IPS-NIHi7 (cell line): ENCODE measurements at regions not wholly inside any gene's neighbourhood (a gene's known extent, or its start where the extent isn't known, plus 50 kb on each side); places are given as distances from the start of the nearest gene placed in this dataset.

ENCODE experiments used
- DNase-seq: peaks from one replicate; pipeline ENCODE4 v3.0.0; 2012; ENCODE audit warnings: mixed read lengths; ENCODE audit errors: extremely low spot score

DNA sequence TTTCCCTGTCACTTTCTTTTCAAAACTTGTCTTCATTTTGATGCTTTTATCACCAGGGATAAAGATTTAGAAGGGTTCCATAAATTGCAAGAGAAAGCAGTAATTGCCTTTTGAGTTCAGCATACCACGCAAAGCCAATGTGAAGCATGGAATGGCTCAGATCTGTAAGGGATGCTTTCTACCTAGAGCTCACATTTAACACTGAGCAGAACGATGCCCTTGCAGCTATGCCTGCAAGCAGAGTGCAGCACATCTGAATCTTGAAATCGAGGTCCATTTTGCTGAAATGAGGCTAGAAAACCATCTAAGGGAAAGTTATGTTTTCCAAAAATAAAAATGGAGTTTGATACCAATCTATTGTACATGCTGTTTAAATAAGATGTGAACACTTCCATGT, 171.2 kb upstream of the CELF2 start:
- no peak for DNase-seq

DNA sequence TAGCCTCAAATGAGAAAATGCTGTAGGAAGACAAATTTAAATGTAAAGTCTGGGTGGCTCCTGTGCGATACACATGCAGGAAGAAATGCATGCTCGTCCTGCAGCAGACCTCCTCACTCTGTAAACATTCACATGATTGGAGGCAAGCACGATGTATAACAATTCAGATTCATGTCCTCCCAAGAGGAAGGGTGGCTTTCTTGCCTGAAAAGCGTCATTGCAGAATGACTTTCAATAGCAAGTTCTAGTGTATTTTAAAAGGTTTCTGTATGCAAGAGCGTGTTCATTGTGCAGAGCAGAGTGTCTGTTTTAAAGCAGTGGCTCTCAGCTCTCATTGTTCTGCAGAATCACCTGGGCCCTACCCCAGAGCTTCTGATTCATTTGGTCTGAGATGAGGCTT, 170.3 kb upstream of the CELF2 start:
- no peak for DNase-seq

DNA sequence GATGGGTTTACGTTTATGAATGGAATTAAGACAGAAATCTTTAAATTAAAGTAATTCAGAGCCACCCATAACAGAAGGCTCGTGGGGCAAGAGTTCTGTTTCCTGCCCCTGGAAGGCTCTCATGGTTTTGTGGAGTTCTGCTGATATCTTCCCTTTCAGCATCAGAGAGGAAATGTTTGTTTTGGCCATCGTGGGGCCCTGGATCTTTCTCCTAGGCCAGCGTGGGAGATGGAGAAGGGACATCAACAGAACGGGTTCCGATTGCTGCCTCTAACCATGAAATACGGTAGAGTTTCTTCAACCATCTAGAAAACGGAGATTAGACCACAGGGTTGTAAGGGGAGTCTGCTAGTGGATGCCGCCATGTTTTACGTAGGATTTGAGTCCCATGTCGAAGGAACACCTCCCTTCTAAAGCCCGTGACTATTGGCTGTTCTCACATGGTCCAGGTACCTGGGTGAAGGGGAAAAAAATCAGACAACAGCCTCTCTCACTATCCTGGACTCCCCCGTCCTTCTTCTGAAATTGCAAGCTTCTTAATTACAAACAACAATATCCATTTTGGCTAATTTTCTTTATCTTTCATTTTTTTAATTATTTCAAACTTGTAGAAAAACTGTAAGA, 169.1 kb upstream of the CELF2 start:
- no peak for DNase-seq

DNA sequence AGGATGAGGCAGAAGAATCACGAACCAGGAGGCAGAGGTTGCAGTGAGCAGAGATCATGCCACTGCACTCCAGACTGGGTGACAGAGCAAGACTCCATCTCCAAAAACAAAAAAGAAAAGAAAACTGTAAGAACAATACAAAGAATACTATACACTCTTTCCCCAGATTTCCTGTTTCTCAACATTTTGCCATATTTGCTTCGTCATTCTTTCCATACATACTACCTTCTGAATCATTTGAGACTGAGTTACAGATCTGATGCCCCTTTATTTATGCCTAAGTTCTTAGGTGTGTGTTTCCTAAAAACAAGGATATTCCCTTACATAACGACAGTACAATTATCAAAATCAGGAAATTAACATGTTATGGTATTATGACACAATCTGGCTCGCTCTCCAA, 168.4 kb upstream of the CELF2 start:
- no peak for DNase-seq

DNA sequence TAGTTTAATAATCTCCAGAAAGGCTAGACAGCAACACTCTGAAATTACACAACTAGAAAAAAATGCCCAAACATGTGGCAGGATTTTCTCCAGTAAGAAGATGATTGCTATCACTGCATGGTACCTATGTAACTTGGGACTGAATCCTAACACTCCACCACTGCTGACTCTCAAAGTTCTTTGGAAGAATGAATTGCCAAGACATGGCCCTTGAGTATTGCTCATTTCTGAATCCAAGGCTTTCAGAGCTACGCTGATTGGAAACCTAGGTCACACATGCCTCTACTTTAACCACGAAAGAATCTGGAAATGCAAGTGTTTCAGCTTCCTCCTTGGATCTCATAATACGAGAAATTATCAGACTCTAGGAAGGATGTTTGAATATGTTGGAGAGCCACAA, 167.5 kb upstream of the CELF2 start:
- DNase-seq = no peak

DNA sequence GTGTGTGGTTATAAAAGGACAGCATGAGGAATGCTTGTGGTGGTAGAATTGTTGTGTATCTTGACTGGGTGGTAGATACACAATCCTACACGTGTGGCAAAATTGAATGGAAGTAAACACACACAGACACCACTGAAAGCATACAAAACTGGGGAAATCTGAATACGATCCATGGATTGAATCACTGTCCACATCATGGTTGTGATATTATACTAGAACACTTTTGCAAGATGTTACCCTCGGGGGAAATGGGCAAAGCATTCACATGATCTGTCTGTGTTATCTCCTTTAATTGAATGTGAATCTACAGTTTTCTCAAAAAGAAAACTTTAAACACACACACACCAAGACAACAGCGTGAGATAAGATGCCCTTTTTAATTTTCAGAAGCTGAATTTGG, 165.2 kb upstream of the CELF2 start:
- DNase-seq = no peak

DNA sequence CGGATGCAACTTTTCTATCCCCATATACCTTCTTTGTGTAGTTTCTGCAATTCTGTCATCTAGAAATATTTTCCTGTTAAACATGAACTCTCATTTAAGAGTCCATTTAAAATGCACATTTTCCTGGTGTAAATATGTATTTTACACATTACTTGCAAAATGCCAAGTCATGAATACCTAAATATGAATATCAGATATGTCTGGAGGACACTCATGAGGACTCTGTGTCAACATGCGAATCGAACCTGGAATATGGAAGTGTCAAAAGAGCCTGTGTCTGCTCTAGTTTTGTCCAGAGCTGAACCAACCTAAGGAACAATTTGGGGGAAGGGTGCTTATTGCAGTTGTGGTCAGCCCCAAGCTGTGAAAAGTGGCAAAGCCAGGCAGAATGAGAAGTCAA, 163.7 kb upstream of the CELF2 start:
- DNase-seq = no peak

DNA sequence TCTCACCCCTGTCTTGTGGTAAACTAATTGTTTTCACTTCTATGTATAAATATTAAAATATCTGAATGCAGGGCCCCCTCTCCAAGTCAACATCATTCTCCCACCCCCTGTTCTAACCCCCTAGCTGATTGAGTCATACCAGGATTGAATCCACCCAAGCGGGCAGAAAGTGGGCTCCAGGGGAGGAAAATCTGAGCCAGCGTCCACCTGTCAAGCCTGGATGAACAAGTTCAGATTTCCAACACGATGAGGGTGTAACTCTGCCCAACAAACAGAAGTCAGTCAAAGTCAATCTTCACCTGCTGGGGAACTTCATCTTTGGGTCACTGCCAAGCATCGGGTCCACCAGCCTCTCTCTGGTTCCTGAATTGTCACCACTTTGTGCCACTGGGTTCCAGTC, 162.9 kb upstream of the CELF2 start:
- DNase-seq = no peak

DNA sequence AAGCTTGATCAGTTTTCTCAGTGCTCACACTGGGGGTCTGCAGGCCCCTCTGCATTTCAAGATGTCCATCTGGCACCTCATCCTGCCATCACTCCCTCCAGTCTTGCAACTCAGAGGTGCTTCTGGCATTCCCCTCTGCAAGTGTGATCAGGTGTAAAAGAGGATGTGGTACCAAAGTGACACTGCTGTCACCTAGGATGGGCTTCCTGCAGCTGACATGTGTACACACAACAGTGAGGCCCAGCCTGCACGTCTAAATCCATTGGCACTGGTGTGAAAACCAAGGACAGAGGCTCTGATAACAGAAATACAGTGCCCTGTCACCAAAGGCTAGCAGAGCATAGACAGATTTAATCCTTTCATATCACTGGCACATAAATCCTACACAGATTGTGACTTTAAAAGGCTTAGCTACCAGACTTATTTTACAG, 162.5 kb upstream of the CELF2 start:
- DNase-seq = no peak

DNA sequence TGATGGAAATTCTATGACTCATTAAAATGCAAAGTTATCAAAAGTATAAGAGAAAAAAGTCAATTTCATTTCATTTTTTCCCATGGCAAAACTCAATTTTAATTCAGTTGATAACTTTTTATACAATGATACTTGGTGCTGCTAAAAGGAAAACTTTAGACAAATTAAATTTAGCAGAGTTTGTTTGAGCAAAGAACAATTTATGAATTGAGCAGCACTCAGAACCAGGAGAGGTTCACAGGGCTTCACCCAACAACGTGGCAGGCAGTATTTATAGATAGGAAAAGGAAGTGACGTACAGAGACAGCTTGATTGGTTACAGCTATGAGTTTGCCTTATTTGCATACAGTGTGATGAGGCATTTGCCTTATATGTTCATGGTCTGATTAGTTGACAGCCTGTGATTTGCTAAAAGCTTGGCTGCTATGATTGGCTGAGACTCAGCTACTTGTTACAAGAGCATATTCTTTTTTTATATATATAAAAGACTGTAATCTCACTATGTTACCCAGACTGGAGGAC, 157.2 kb upstream of the CELF2 start:
- no peak for DNase-seq

DNA sequence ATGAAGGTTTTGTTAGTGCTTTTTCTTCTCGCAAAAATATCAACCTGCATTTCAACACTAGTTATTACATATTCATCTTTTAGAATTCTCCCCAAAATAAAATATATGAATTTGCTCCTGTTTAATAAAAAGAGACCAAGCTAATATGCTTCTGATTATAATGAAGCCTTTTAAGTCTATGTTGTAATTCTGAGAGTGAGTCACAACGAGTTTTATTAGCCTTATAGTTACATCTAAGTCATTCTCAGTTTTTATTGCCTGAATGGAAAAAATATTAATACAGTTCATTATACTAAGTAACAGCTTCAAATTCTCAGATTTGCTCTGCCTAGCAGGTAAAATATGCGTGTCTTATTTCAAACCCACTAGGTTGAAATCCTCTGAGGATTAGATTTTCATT, 152.4 kb upstream of the CELF2 start:
- no peak for DNase-seq

DNA sequence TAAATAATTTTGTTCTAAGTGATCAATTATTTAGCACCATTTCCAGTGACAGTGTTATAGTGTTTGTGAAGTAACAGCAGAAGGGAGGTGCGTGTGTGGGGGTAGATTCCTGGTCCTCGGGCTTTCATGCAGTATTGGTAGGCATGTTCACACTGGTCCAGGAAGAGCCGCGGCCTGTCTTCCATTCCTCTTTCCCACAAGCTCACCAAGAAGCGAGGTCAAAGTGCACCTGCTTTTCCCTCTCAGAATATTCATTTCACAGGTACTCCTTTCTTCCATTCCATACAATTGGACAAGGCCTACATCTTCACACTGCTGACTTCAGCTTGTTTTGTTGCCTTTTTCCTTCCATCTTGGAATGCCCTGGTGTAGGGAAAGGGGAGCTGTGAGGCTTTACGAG, 151.8 kb upstream of the CELF2 start:
- no peak for DNase-seq

DNA sequence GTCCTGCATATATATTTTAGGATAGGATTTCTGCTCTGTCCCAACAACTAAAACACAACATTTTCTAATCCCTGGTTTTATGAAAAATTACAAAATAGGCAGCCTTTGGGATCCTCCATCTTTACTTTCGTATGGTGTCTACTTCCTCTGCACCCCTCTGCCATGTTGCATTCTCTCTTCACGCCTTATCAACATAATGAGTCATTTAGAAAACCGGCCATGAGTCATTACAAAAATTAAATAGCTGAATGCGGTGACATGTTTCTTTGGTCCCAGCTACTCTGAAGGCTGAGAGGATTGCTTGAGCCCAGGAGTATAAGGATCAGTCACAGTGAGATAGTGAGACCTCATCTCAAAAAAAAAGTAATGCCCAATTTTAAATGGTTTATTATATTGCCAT, 148.1 kb upstream of the CELF2 start:
- DNase-seq = no peak

DNA sequence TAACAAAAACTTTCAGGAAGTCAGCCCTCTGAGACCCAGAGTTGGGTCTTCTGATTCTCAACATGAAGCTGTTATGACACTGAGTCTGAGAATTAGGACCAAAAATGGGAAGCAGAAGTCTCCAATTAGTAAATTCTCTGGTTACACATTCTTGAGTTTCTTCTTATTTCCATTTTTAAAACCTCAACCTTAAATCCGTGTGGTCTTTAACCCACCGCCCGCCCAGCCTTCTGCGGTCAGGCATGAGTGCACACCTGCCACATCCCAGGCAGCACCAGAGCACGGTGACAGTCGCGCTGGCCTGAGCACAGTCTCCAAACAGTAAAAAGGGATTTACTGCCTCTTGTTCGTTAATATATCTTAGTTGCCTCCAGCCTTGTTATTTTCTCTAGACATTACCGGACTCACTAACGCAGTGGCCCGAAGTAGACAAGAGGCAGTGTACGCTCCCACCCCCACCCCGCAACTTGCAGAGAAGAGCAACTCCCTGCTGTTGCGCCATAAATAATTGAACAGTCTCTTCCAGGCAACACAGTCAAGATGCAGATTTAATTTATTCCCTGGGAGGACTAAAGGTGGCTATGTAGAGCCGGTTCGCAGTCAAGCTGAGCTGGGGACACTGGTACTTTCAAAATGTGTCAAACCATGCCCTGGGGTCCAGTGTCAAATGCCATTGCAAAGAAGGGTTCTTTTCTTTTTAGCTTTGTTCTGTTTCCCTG, 147.0 kb upstream of the CELF2 start:
- DNase-seq = no peak

DNA sequence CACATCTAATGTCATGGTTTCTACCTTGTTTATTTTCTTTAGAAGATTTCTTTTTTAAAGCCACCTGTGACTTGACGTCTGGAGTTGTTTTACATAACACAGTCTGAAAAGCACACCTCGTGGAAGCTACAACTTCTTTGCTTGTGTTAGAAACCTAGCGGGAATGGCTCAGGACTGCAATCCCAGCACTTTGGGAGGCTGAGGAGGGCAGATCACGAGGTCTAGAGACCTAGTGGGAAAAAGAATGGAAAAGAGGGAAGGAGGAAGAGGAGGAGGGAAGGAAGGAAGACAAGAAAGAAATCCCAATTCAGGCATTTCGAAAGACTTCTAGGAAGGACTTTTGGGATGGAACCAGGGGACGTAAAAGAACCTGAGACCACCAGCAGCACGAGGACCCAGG, 146.3 kb upstream of the CELF2 start:
- no peak for DNase-seq

DNA sequence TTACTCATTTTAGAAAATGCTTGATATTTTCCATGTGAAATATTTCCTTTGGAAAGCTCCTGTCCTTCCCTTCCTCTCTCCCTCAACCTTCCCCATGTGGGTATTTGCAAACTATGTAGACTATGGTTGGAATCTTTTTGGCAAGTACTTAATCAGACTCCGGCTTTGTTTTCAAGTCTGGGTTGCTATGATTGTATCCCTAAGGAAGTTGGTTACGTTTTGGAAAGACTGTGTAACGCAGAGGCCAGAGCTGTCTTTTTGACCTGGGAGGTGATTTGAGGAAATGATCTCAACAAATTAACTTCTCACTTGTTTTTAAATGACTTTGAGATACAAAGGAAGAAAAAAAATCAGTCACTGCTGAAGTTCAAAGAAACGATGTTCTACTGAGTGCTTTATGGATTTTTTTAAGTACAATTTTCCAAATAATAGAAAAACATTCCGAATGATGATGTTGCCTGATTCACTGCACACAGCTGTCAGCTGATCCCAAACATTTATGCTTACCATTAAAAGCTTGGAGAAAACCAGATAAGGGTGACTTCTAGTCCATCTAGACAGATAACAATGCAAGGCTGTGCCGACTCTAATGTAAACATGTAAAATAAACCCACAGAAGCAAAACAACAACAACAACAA, 145.5 kb upstream of the CELF2 start:
- no peak for DNase-seq

DNA sequence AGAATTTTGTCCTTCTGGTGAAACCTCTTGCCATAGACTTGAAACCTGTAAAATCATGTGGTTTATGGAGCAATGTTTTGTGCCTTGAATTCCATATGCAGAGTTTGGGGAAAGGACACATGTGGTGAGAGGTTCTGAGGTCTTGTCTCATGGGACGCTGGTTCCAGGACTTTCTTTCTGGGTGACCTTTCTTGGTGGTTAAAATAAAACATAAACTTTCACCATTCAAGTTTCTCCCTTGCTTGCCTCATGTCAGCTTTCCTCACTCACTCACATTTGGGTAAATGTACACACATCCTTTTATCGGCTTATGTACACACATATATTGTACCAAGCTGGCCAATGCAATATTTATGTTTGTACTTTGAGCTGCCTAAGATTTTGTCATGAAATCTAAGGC, 144.9 kb upstream of the CELF2 start:
- no peak for DNase-seq

DNA sequence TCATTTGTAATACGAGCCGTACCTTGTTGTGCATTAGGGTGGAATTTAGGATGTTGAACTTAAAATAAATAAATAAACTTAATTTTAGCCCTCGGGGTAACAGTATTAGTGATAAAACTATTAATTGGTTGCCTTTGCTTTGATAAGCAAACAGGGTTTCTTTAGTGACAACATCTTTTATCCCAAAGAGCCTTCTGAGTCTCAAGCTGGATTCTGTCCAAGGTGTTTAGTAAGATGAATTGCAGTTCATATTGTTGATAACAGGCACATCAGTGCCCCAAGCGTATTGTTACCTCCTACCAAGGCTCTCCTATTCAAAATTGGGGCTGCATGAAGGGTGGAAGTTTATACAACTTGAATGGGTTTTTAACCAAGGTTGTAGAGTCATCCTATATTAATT, 144.4 kb upstream of the CELF2 start:
- no peak for DNase-seq

DNA sequence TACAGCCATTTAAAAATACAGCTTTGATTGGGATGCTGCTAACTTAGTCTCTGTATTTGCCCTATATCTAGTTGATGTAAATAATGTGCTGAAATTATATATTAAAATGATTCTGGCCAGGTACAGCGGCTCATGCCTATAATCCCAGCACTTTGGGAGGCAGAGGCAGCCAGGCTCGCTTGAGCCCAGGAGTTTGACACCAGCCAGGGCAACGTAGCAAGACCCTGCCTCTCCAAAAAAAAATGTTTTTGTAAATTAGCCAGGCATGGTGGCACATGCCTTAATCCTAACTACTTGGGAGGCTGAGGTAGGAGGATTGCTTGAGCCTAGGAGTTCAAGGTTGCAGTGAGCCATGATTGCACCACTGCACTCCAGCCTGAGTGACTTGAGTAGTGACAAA, 143.8 kb upstream of the CELF2 start:
- no peak for DNase-seq

DNA sequence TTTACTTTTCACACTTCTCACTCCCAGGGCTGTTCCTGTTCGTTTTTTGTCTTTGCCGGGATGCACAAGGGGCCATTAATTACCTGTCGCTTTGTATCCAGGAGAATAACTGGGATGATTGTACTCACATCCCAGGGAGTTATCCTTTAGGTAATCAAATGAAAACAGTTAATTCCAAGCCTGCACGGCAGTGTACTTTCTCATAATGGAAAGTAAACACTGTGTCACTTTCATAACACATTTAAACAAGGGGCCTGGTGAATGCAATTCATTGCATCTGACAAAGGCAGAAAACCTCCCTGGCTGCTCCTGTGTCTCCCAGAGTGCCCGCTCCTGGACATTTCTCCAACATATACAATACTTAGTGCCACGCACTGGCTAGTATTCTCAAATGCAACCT, 138.7 kb upstream of the CELF2 start:
- no peak for DNase-seq

DNA sequence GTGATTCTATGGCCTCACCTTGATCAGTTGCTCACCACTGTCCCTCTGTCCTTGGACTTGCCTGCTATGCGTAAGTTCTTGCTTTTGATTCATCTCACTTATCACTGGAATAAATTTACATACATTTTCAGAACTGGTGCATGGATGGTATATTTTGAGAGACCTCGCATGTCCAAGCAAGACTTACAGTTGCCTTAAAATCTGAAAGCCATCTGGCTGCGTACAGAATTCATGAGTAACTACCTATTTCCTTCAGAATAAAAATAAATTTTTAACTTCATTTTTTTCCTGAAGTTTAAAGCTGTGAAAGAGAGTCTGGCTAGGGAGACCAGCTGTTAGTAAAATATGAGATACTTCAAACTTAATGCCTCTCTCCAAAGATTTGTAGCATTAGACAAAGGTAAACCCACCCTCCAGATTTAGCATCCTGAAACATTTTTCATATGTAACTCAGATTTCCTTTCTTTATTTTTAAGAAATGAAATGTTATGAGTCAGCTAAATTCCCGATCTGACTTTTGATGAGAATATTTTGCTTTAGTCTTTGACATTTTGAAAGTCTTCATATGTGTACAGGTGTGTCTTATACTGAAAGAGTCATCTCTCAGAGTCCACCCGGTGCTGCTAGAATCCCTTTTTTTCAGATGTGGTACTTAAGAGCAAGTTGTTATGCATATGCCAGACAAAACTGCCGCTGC, 136.4 kb upstream of the CELF2 start:
- no peak for DNase-seq

DNA sequence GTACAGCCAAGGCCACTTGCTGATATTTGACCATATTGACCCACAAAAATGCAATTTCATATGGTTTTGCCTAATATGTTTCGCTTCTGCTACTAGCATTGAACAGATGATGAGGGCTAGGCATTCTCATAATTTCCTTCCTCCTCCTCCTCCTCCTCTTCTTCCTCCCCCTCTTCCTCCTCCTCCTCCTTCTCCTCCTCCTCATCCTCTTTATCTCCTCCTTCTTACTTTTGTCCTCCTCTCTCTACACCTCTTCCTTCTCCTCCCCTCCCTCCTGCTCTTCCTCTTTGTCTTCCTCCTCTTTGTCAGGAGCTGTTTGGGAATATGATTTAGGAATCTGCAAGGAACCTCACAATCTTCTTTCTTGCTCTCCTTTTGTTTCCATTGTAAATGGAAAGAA, 133.9 kb upstream of the CELF2 start:
- DNase-seq = no peak
